Upper lobe of right lung (tissue), 1 donor: ENCODE measurements at regions not wholly inside any gene's neighbourhood (a gene's known extent, or its start where the extent isn't known, plus 50 kb on each side); places are given as distances from the start of the nearest gene placed in this dataset.
"Not testable (repeated sequence)": the region's sequence is repeated elsewhere in the genome, so short reads cannot be mapped to it uniquely, and the experiment has no call there.

Source experiments
- ATAC-seq: fragments of 200-7000 bp; cut with Tn5 transposase; one replicate; pipeline ENCODE4 v1.9.1; 2020; ENCODE audit warnings: mild to moderate bottlenecking, moderate library complexity
- DNase-seq: peaks from one replicate; pipeline ENCODE4 v3.0.0-alpha.2; 2020
- H3K27ac ChIP-seq: fragments of 200-600 bp; one replicate; pipeline ENCODE4 v1.8.0; 2022
- H3K27me3 ChIP-seq: fragments of 200-600 bp; one replicate; pipeline ENCODE4 v1.8.0; 2022; ENCODE audit warnings: mild to moderate bottlenecking
- H3K36me3 ChIP-seq: fragments of 200-600 bp; one replicate; pipeline ENCODE4 v1.8.0; 2022
- H3K4me1 ChIP-seq: fragments of 200-600 bp; one replicate; pipeline ENCODE4 v1.8.0; 2022
- H3K4me3 ChIP-seq: fragments of 200-600 bp; one replicate; pipeline ENCODE4 v1.8.0; 2022; ENCODE audit warnings: mild to moderate bottlenecking
- H3K9me3 ChIP-seq: fragments of 200-600 bp; one replicate; pipeline ENCODE4 v1.8.0; 2022
- intact Hi-C: fragments of 100-400 bp; cut with DNase I; formaldehyde crosslinking; loops from one replicate; pipeline ENCODE4 v1.11.0; 2022
- TF ChIP-seq, protein P1 (sequence below): fragments of 200-600 bp; IDR thresholded peaks from one replicate; pipeline ENCODE4 v1.8.0; 2022; ENCODE audit warnings: antibody characterized with exemption
- donor health status: DM: no; HTN: yes; CAD: no; lungs with severe emphysema.

DNA sequence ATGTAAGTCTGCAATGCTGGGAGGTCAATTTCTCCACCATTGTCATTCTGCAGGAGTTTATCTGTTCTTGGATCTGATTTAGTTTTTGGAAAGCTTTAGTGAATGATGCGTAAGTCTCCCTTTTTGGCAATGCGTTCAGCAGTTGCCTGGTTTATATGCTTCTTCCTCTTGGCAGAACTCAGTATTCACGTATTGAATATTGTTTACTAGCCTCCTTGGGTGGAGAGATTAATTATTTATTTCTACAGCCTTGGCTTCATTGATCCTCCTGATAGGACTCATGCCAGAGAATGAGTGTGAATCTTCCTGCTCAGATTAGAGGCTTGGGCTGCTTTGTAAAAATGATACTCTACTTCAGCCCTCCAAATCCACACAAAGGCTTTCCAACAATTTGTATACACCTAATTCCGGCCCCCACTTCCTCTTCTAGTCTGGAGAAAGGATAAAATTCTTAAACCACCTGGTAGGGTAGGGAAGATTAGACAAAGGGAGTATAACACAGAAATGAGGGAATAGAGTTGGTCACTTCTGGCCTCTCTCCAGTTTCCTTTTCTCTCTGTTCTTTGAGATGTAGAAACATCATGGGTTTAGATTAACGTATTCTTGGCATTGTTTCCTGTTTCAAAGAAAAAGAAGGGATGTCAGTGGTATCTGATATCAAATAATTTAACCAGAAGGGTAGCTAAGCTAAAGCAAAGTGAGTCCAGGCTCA, 929.8 kb downstream of the KCNJ2 start:
- H3K4me1 ChIP-seq, result no peaks in the 10 kb centered on the region
- no peak overlapping the region for H3K4me3 ChIP-seq
- no peak overlapping the region for H3K27ac ChIP-seq
- intact Hi-C loops, result no loop called here
- H3K36me3 ChIP-seq, result no peaks in the 10 kb centered on the region
- TF ChIP-seq, protein P1, sequence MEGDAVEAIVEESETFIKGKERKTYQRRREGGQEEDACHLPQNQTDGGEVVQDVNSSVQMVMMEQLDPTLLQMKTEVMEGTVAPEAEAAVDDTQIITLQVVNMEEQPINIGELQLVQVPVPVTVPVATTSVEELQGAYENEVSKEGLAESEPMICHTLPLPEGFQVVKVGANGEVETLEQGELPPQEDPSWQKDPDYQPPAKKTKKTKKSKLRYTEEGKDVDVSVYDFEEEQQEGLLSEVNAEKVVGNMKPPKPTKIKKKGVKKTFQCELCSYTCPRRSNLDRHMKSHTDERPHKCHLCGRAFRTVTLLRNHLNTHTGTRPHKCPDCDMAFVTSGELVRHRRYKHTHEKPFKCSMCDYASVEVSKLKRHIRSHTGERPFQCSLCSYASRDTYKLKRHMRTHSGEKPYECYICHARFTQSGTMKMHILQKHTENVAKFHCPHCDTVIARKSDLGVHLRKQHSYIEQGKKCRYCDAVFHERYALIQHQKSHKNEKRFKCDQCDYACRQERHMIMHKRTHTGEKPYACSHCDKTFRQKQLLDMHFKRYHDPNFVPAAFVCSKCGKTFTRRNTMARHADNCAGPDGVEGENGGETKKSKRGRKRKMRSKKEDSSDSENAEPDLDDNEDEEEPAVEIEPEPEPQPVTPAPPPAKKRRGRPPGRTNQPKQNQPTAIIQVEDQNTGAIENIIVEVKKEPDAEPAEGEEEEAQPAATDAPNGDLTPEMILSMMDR, result no peak
- no peak for ATAC-seq
- H3K9me3 ChIP-seq, result no peaks in the 10 kb centered on the region
- H3K27me3 ChIP-seq, result no peaks in the 10 kb centered on the region
- no peak for DNase-seq

DNA sequence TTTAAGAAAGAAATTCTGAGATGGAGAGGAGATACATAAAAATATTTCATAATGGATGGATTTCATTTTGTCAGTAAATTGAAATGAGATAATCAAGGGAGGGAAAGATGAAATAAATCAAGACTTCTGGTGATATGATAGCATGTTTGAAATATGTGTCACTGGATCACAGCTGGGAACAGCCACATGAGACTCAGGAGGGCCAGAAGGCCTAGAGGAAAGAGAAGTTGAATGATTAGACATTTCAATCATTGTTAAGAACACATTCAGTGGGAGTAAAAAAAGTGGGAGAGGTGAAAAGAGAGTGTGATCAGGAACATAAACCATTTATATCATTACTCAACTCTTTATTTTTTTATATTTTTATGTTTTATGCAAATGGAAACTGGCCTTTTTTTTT, 933.4 kb downstream of the KCNJ2 start:
- DNase-seq (no peak), ATAC-seq (no peak)
- no peaks in the 10 kb centered on the region for H3K4me1 ChIP-seq
- H3K27me3 ChIP-seq, result no peaks in the 10 kb centered on the region
- no peaks in the 10 kb centered on the region for H3K9me3 ChIP-seq
- H3K36me3 ChIP-seq, result no peaks in the 10 kb centered on the region
- H3K4me3 ChIP-seq, result no peak overlapping the region
- TF ChIP-seq, protein P1, result no peak
- intact Hi-C loops, result no loop called here
- no peak overlapping the region for H3K27ac ChIP-seq

DNA sequence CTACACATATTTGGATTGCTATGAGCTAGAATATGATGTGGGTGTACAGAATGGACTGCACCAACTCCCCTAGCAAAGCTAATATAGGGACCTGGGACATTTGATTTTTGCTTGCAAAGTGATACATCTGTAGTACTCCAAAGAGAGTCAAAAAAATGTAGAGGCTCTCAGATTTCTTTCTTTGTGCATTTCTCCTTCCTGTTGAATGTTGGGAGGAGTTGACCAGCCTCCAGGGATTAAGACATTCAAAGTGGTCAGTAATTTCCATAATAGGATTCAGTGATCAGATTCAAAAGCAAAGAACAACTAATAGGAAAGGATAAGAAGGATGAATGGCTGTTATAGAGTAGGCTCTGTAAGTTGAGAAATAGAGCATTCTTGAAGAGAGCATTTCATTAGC, 934.9 kb downstream of the KCNJ2 start:
- intact Hi-C loops, result no loop called here
- H3K27ac ChIP-seq, result no peak overlapping the region
- TF ChIP-seq, protein P1, result no peak

DNA sequence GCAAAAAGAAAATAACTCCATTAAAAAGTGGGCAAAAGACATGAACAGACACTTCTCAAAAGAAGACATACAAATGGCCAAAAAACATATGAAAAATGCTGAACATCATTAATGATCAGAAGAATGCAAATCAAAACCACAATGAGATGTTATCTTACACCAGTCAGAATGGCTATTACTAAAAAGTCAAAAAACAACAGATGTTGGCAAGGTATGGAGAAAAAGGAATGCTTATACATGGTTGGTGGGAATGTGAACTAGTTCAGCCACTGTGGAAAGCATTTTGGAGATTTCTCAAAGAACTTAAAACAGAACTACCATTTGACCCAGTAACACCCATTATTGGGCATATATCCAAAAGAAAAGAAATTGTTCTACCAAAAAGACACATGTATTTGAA, 936.7 kb downstream of the KCNJ2 start:
- H3K27ac ChIP-seq, intact Hi-C loops, H3K4me1 ChIP-seq, ATAC-seq, H3K4me3 ChIP-seq, H3K36me3 ChIP-seq, H3K9me3 ChIP-seq, H3K27me3 ChIP-seq, DNase-seq: not testable (repeated sequence)

More for the DNA sequence above, 934.9 kb downstream of the KCNJ2 start:
- Histone ChIP-seq H3K4me1 (no peaks in the 10 kb centered on the region), H3K4me3 (no peak overlapping the region), H3K27me3 (no peaks in the 10 kb centered on the region), H3K36me3 (no peaks in the 10 kb centered on the region), H3K9me3 (no peaks in the 10 kb centered on the region)
- ATAC-seq, result no peak
- DNase-seq, result no peak

DNA sequence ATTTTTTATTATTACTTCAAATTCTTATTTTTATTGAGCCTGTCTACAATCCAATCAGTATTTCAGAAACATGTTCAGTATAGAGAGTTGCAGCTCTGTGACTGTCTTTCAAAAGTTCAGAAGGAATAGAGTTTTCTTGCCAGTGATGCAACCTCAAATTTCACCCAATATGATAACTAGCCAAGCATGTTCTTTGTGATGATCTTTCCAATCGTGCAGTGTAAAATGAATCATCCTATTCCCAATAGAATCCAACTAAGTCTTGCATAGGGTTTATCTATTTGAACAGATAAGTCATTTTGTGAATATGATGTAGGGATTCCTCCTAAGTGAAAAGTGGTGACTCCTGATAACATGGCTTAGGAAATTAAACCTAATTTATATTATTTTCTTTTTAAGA, 937.8 kb downstream of the KCNJ2 start:
- ATAC-seq, result no peak
- Histone ChIP-seq H3K9me3 (no peaks in the 10 kb centered on the region), H3K27me3 (no peaks in the 10 kb centered on the region), H3K36me3 (no peaks in the 10 kb centered on the region), H3K4me1 (no peaks in the 10 kb centered on the region), H3K4me3 (no peak overlapping the region), H3K27ac (no peak overlapping the region)
- TF ChIP-seq, protein P1, result no peak
- intact Hi-C loops, result no loop called here
- no peak for DNase-seq

DNA sequence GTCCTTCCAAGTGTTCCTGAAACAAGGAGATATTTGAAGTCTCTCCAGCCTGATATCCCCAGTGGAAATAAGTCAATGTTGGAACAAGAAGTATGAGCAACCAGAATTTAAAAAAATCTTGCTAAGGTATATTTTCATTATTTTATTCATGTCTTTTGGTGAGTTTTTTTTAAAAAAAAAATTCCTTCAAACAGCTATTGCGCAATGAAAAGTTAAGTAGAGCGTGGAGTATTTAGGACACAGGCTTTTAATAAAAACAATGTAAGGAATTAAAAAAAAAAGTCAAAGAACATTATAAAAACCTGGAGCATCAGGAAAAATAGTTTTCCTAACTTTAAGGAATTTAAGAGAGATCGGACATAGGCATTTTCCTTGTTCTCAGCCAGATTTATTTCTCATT, 940.4 kb downstream of the KCNJ2 start:
- TF ChIP-seq, protein P1, result no peak
- DNase-seq (no peak), ATAC-seq (no peak)
- Histone ChIP-seq H3K9me3 (no peaks in the 10 kb centered on the region), H3K27ac (no peak overlapping the region), H3K36me3 (no peaks in the 10 kb centered on the region), H3K4me1 (no peaks in the 10 kb centered on the region), H3K27me3 (no peaks in the 10 kb centered on the region), H3K4me3 (no peak overlapping the region)
- intact Hi-C loops, result no loop called here
